ENCODE measurements at regions not wholly inside any gene's neighbourhood (a gene's known extent, or its start where the extent isn't known, plus 50 kb on each side); places are given as distances from the start of the nearest gene placed in this dataset.
A peak's percentile ranks its signal among the peaks of the same experiment; 100 is the strongest.

- no peak for DNase-seq (ENCODE audit: low read depth)
- TF ChIP-seq CTCF (conservative IDR thresholded peaks at IDR 0.05; ENCODE audit: low read depth, low read length), result peak; percentile 11
- H3K4me3 ChIP-seq (ENCODE audit: low read depth, low read length), result no peak overlapping the region
Measured at GRCh38 chr16:63720848-63721247, 1401.0 kb downstream of the CDH11 start.

- no peak for TF ChIP-seq CTCF (conservative IDR thresholded peaks at IDR 0.05; ENCODE audit: low read depth, low read length)
- H3K4me3 ChIP-seq (ENCODE audit: low read depth, low read length), result no peak overlapping the region
- no peak for DNase-seq (ENCODE audit: low read depth)
Measured at GRCh38 chr16:63719926-63720325, 1401.9 kb downstream of the CDH11 start.

- H3K4me3 ChIP-seq (ENCODE audit: low read depth, low read length), result no peak overlapping the region
- TF ChIP-seq CTCF (conservative IDR thresholded peaks at IDR 0.05; ENCODE audit: low read depth, low read length), result no peak
- no peak for DNase-seq (ENCODE audit: low read depth)
Measured at GRCh38 chr16:63717806-63718205, 1404.1 kb downstream of the CDH11 start.

- no peak for TF ChIP-seq CTCF (conservative IDR thresholded peaks at IDR 0.05; ENCODE audit: low read depth, low read length)
- no peak for DNase-seq (ENCODE audit: low read depth)
- no peak overlapping the region for H3K4me3 ChIP-seq (ENCODE audit: low read depth, low read length)
Measured at GRCh38 chr16:63714876-63715275, 1407.0 kb downstream of the CDH11 start.

- H3K4me3 ChIP-seq (ENCODE audit: low read depth, low read length), result no peak overlapping the region
- no peak for TF ChIP-seq CTCF (conservative IDR thresholded peaks at IDR 0.05; ENCODE audit: low read depth, low read length)
- DNase-seq (ENCODE audit: low read depth), result no peak
Measured at GRCh38 chr16:63712725-63713124, 1409.1 kb downstream of the CDH11 start.

- no peak for DNase-seq (ENCODE audit: low read depth)
- H3K4me3 ChIP-seq (ENCODE audit: low read depth, low read length), result no peak overlapping the region
- no peak for TF ChIP-seq CTCF (conservative IDR thresholded peaks at IDR 0.05; ENCODE audit: low read depth, low read length)
Measured at GRCh38 chr16:63703612-63704011, 1418.3 kb downstream of the CDH11 start.

- TF ChIP-seq CTCF (conservative IDR thresholded peaks at IDR 0.05; ENCODE audit: low read depth, low read length), result peak; percentile 40
- DNase-seq (ENCODE audit: low read depth), result peak; percentile 29
- H3K4me3 ChIP-seq (ENCODE audit: low read depth, low read length), result no peak overlapping the region
Measured at GRCh38 chr16:63702981-63703590, 1418.8 kb downstream of the CDH11 start.
